HCT116 (cell line): ENCODE measurements at regions not wholly inside any gene's neighbourhood (a gene's known extent, or its start where the extent isn't known, plus 50 kb on each side); places are given as distances from the start of the nearest gene placed in this dataset.

Experiments
- ATAC-seq: fragments of 200-7000 bp; cut with Tn5 transposase; 2 replicates; pipeline ENCODE4 v1.9.1; 2020; ENCODE audit warnings: mild to moderate bottlenecking, moderate library complexity
- BruUV-seq: library from RNA; stranded (reverse); fragments of 400-500 nt; replicated peaks from 2 replicates; lab custom pipeline; 2021; lab: Mats Ljungman, UMichigan
- CTCF ChIA-PET: fragments of 300-600 bp; sonication (Branson Sonifier 250); formaldehyde crosslinking; loops from one replicate; lab custom pipeline; 2021; ENCODE audit warnings: antibody characterized with exemption; lab: Charles Lee
- POLR2A ChIA-PET: fragments of 300-600, 350-600 bp; sonication (Branson Sonifier 250); formaldehyde crosslinking; loops from one replicate; lab custom pipeline; 2021; ENCODE audit warnings: antibody characterized with exemption; lab: Charles Lee
- RAD21 ChIA-PET, 2 experiments: fragments of 300-600 bp; sonication (Branson Sonifier 250); formaldehyde crosslinking; loops; one replicate each; lab custom pipeline; 2023; ENCODE audit warnings: low total read pairs in 2 of 2; ENCODE audit not compliant: uncharacterized antibody in 2 of 2, unreplicated experiment in 2 of 2, low non-redundant PET in 1 of 2; lab: Charles Lee
- DNase-seq: peaks from one replicate; pipeline ENCODE4 v3.0.0-alpha.2; 2010; ENCODE audit warnings: low read depth, low spot score
- H2AFZ ChIP-seq: fragments of 200-600 bp; shearing (Covaris generic), sonication (generic); 2 replicates; pipeline ENCODE4 v1.6.1; 2017; ENCODE audit warnings: low read depth, mixed run types, mixed read lengths, antibody characterized with exemption, low read length; ENCODE audit not compliant: poor library complexity, severe bottlenecking
- H3K27ac ChIP-seq: 2 replicates; pipeline ENCODE4 v1.5.1; 2012; ENCODE audit warnings: low read depth, low read length
- H3K27me3 ChIP-seq: fragments of 200-600 bp; sonication (generic); 2 replicates; pipeline ENCODE4 v1.6.1; 2016; ENCODE audit warnings: mixed run types, low read length, mixed read lengths; ENCODE audit not compliant: insufficient read depth
- H3K36me3 ChIP-seq, 2 experiments: fragments of 200-500 bp in 1 of 2; fragments of 200-600 bp in 1 of 2; sonication (Bioruptor generic) in 1 of 2; sonication (generic) in 1 of 2; 2 replicates each; pipeline versions ENCODE4 v1.5.1 to v1.6.1; 2014 to 2016; ENCODE audit warnings: low read length in 2 of 2, inconsistent platforms in 1 of 2, mixed read lengths in 1 of 2, mixed run types in 1 of 2; ENCODE audit not compliant: insufficient read depth in 2 of 2, control insufficient read depth in 1 of 2
- H3K4me1 ChIP-seq, 2 experiments: fragments of 200-600 bp in 1 of 2; sonication (generic) in 1 of 2; 2 replicates each; pipeline versions ENCODE4 v1.5.1 to v1.6.1; 2012 to 2017; ENCODE audit warnings: low read length in 2 of 2, inconsistent platforms in 1 of 2, mild to moderate bottlenecking in 1 of 2, mixed read lengths in 1 of 2, mixed run types in 1 of 2, moderate library complexity in 1 of 2; ENCODE audit not compliant: insufficient read depth in 2 of 2, control insufficient read depth in 1 of 2
- H3K4me2 ChIP-seq: fragments of 200-600 bp; sonication (generic); 2 replicates; pipeline ENCODE4 v1.6.1; 2017; ENCODE audit warnings: mixed run types, low read length, mixed read lengths
- H3K4me3 ChIP-seq, 2 experiments: fragments of 200-600 bp in 1 of 2; sonication (generic) in 1 of 2; replicated peaks in 1 of 2; 2 replicates each; pipeline ENCODE4 v1.5.1; 2011 to 2016; ENCODE audit warnings: low read length in 2 of 2, control low read depth in 1 of 2, low read depth in 1 of 2, mild to moderate bottlenecking in 1 of 2, mixed read lengths in 1 of 2, mixed run types in 1 of 2
- H3K79me2 ChIP-seq: fragments of 200-600 bp; sonication (generic); 2 replicates; pipeline ENCODE4 v1.6.1; 2017; ENCODE audit warnings: mild to moderate bottlenecking, mixed run types, low read length, moderate library complexity, mixed read lengths; ENCODE audit not compliant: insufficient read depth
- H3K9ac ChIP-seq: fragments of 200-600 bp; sonication (generic); 2 replicates; pipeline ENCODE4 v1.6.1; 2016; ENCODE audit warnings: low read length, mixed read lengths
- H3K9me2 ChIP-seq: fragments of 200-600 bp; sonication (generic), shearing (Covaris generic); 2 replicates; pipeline ENCODE4 v1.6.1; 2017; ENCODE audit warnings: mixed run types, mild to moderate bottlenecking, moderate library complexity; ENCODE audit not compliant: insufficient read depth
- H3K9me3 ChIP-seq, 2 experiments: fragments of 200-500 bp in 1 of 2; fragments of 200-600 bp in 1 of 2; sonication (Bioruptor generic) in 1 of 2; sonication (generic) in 1 of 2; 2 replicates each; pipeline ENCODE4 v1.6.1; 2014 to 2017; ENCODE audit warnings: low read length in 2 of 2, mixed read lengths in 2 of 2, inconsistent platforms in 1 of 2, low read depth in 1 of 2, mild to moderate bottlenecking in 1 of 2, mixed run types in 1 of 2, moderate library complexity in 1 of 2; ENCODE audit not compliant: control insufficient read depth in 1 of 2, insufficient read depth in 1 of 2
- H4K20me1 ChIP-seq: fragments of 200-600 bp; sonication (generic), shearing (Covaris generic); 2 replicates; pipeline ENCODE4 v1.6.1; 2017; ENCODE audit warnings: mixed run types, mild to moderate bottlenecking, moderate library complexity; ENCODE audit not compliant: insufficient read depth
- ATF3 ChIP-seq: IDR thresholded peaks from 2 replicates; pipeline ENCODE4 v1.6.1; 2012
- CEBPB ChIP-seq: IDR thresholded peaks from 2 replicates; pipeline ENCODE4 v1.6.1; 2012; ENCODE audit warnings: low read depth
- EGR1 ChIP-seq: IDR thresholded peaks from 2 replicates; pipeline ENCODE4 v1.6.1; 2012; ENCODE audit warnings: low read depth
- ELF1 ChIP-seq: IDR thresholded peaks from 2 replicates; pipeline ENCODE4 v1.6.1; 2012; ENCODE audit warnings: low read depth, borderline replicate concordance
- EZH2 ChIP-seq: fragments of 200-600 bp; sonication (generic); IDR thresholded peaks from 2 replicates; pipeline ENCODE4 v1.6.1; 2017; ENCODE audit warnings: antibody characterized with exemption, mixed run types
- MAX ChIP-seq: IDR thresholded peaks from 2 replicates; pipeline ENCODE4 v1.6.1; 2012
- POLR2A ChIP-seq: IDR thresholded peaks from 2 replicates; pipeline ENCODE4 v1.7.0; 2011; ENCODE audit warnings: borderline replicate concordance; ENCODE audit not compliant: insufficient read depth, insufficient read length; ENCODE audit errors: extremely low read depth
- POLR2AphosphoS5 ChIP-seq: IDR thresholded peaks from 2 replicates; pipeline ENCODE4 v1.6.1; 2011; ENCODE audit warnings: mild to moderate bottlenecking, low read depth, low read length, moderate library complexity
- RAD21 ChIP-seq: IDR thresholded peaks from 2 replicates; pipeline ENCODE4 v1.6.1; 2012; ENCODE audit warnings: low read depth, mild to moderate bottlenecking
- SIN3A ChIP-seq: IDR thresholded peaks from 2 replicates; pipeline ENCODE4 v1.6.1; 2012; ENCODE audit warnings: low read depth
- SP1 ChIP-seq: IDR thresholded peaks from 2 replicates; pipeline ENCODE4 v1.6.1; 2012; ENCODE audit warnings: low read depth
- SRF ChIP-seq: IDR thresholded peaks from 2 replicates; pipeline ENCODE4 v1.6.1; 2012; ENCODE audit warnings: low read depth
- YY1 ChIP-seq: IDR thresholded peaks from 2 replicates; pipeline ENCODE4 v1.6.1; 2011; ENCODE audit warnings: low read length, low read depth, moderate library complexity, mild to moderate bottlenecking; ENCODE audit not compliant: insufficient replicate concordance; ENCODE audit errors: extremely low read depth
- ZBTB33 ChIP-seq: IDR thresholded peaks from 2 replicates; pipeline ENCODE4 v1.6.1; 2011; ENCODE audit warnings: mild to moderate bottlenecking, low read length, moderate library complexity; ENCODE audit not compliant: insufficient replicate concordance; ENCODE audit errors: extremely low read depth
- ZFX ChIP-seq: fragments of 450-650 bp; IDR thresholded peaks from 2 replicates; pipeline ENCODE4 v1.6.1; 2017
- ZNF274 ChIP-seq: fragments of 200-500 bp; sonication (Bioruptor generic); IDR thresholded peaks from 2 replicates; pipeline ENCODE4 v1.6.1; 2014; ENCODE audit warnings: mild to moderate bottlenecking, low read depth, low read length, inconsistent platforms
- intact Hi-C: fragments of 100-400 bp; cut with micrococcal nuclease; formaldehyde crosslinking; loops from 2 replicates; pipeline ENCODE4 v1.10.0; 2022
- TF ChIP-seq, protein P1 (sequence below), 3 experiments: fragments of 200-600 bp in 1 of 3; sonication (generic) in 1 of 3; IDR thresholded peaks in 2 of 3; conservative IDR thresholded peaks in 1 of 3; 2 replicates each; pipeline ENCODE4 v1.5.1; 2012 to 2017; ENCODE audit warnings: low read depth in 2 of 3, low read length in 2 of 3, antibody characterized with exemption in 1 of 3, borderline replicate concordance in 1 of 3, control low read depth in 1 of 3, mild to moderate bottlenecking in 1 of 3, mixed read lengths in 1 of 3, mixed run types in 1 of 3, moderate library complexity in 1 of 3; ENCODE audit not compliant: insufficient read depth in 1 of 3

GRCh38 chr6:120354452-120355098, 979.7 kb downstream of the TBC1D32 start (continued):
- TF ChIP-seq ZNF274 (no peak), SP1 (no peak), SIN3A (no peak), EGR1 (no peak)

DNA sequence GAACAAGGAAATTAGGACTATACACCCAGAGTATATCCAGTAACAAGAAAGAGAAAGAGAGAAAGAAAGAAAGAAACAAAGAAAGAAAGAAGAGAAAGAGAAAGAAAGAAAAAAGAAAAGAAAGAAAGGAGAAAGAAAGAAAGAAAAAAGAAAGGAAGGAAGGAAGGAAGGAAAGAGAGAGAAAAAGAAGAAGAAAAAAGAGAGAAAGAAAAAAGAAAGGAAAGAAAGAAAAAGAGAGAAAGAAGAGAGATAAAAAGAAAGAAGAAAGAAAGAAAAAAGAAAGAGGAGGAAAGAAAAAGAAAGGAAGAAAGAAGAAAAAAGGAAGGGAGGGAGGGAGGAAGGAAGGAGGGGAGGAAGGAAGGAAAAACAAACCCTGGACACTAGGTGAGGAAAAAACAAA, 981.8 kb downstream of the TBC1D32 start:
- Histone ChIP-seq H3K4me2 (no peak overlapping the region), H3K4me1 (no peaks in the 10 kb centered on the region), H3K79me2 (no peaks in the 10 kb centered on the region), H3K4me3 (no peak overlapping the region), H2AFZ (no peak overlapping the region), H3K9me3 (no peaks in the 10 kb centered on the region), H3K9ac (no peak overlapping the region), H3K27me3 (no peaks in the 10 kb centered on the region), H3K36me3 (no peaks in the 10 kb centered on the region), H3K27ac (no peak overlapping the region), H3K9me2 (no peaks in the 10 kb centered on the region), H4K20me1 (no peaks in the 10 kb centered on the region)
- no TSS peak for BruUV-seq
- ChIA-PET RAD21 (no interaction called here), CTCF (no interaction called here), POLR2A (no interaction called here)
- ATAC-seq, result no peak
- no peak for DNase-seq
- TF ChIP-seq POLR2A (no peak), ZNF274 (no peak), ELF1 (no peak), RAD21 (no peak), CEBPB (no peak), EZH2 (no peak), YY1 (no peak), ZFX (no peak), POLR2AphosphoS5 (no peak), SRF (no peak), MAX (no peak), ZBTB33 (no peak), ATF3 (no peak)
- TF ChIP-seq, protein P1, sequence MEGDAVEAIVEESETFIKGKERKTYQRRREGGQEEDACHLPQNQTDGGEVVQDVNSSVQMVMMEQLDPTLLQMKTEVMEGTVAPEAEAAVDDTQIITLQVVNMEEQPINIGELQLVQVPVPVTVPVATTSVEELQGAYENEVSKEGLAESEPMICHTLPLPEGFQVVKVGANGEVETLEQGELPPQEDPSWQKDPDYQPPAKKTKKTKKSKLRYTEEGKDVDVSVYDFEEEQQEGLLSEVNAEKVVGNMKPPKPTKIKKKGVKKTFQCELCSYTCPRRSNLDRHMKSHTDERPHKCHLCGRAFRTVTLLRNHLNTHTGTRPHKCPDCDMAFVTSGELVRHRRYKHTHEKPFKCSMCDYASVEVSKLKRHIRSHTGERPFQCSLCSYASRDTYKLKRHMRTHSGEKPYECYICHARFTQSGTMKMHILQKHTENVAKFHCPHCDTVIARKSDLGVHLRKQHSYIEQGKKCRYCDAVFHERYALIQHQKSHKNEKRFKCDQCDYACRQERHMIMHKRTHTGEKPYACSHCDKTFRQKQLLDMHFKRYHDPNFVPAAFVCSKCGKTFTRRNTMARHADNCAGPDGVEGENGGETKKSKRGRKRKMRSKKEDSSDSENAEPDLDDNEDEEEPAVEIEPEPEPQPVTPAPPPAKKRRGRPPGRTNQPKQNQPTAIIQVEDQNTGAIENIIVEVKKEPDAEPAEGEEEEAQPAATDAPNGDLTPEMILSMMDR (IDR thresholded peaks at IDR 0.05 in 2 of 3, conservative IDR thresholded peaks at IDR 0.05 in 1 of 3; ENCODE audit: borderline replicate concordance in 1 of 3, insufficient read depth in 1 of 3, low read depth in 2 of 3, low read length in 2 of 3), result no peak
- intact Hi-C loops, result no loop called here
